Panc1 (cell line): ENCODE measurements at regions not wholly inside any gene's neighbourhood (a gene's known extent, or its start where the extent isn't known, plus 50 kb on each side); places are given as distances from the start of the nearest gene placed in this dataset.
A peak's percentile ranks its signal among the peaks of the same experiment; 100 is the strongest.
"Not testable (repeated sequence)": the region's sequence is repeated elsewhere in the genome, so short reads cannot be mapped to it uniquely, and the experiment has no call there.

Experiments used
- ATAC-seq: fragments of 200-7000 bp; cut with Tn5 transposase; 2 replicates; pipeline ENCODE4 v1.9.1; 2020; ENCODE audit warnings: mild to moderate bottlenecking, moderate library complexity
- BruUV-seq: library from RNA; stranded (reverse); fragments of 400-500 nt; replicated peaks from 2 replicates; lab custom pipeline; 2021; lab: Mats Ljungman, UMichigan
- CTCF ChIA-PET: fragments of 300-600 bp; sonication (Branson Sonifier 250); formaldehyde crosslinking; loops from one replicate; lab custom pipeline; 2022; ENCODE audit warnings: antibody characterized with exemption; lab: Charles Lee
- POLR2A ChIA-PET: fragments of 300-600 bp; sonication (Branson Sonifier 250); formaldehyde crosslinking; loops from one replicate; lab custom pipeline; 2022; ENCODE audit warnings: antibody characterized with exemption; lab: Charles Lee
- DNase-seq: peaks from one replicate; pipeline ENCODE4 v3.0.0-alpha.2; 2010; ENCODE audit warnings: low read depth, low spot score
- H3K27ac ChIP-seq: 2 replicates; pipeline ENCODE4 v1.5.1; 2011; ENCODE audit warnings: mild to moderate bottlenecking, low read length, inconsistent platforms
- H3K27me3 ChIP-seq: fragments of 200-500 bp; sonication (Bioruptor generic); 2 replicates; pipeline ENCODE4 v1.6.0; 2014; ENCODE audit warnings: low read length, inconsistent platforms; ENCODE audit not compliant: control insufficient read depth, insufficient read depth
- H3K36me3 ChIP-seq: fragments of 200-500 bp; sonication (Bioruptor generic); 2 replicates; pipeline ENCODE4 v1.5.1; 2014; ENCODE audit warnings: inconsistent platforms, mild to moderate bottlenecking, low read length, moderate library complexity; ENCODE audit not compliant: control insufficient read depth, insufficient read depth
- H3K4me1 ChIP-seq: 2 replicates; pipeline ENCODE4 v1.5.1; 2011; ENCODE audit warnings: inconsistent platforms, mild to moderate bottlenecking, low read length, moderate library complexity; ENCODE audit not compliant: control insufficient read depth, insufficient read depth
- H3K4me3 ChIP-seq, 2 experiments: 2 replicates each; pipeline ENCODE4 v1.5.1; 2011 to 2012; ENCODE audit warnings: low read depth in 2 of 2, low read length in 2 of 2, mild to moderate bottlenecking in 2 of 2, inconsistent platforms in 1 of 2, moderate library complexity in 1 of 2
- H3K9me3 ChIP-seq: fragments of 200-500 bp; sonication (Bioruptor generic); 2 replicates; pipeline ENCODE4 v1.5.1; 2014; ENCODE audit warnings: low read depth, mild to moderate bottlenecking, inconsistent platforms, low read length, moderate library complexity; ENCODE audit not compliant: control insufficient read depth, insufficient read depth
- in situ Hi-C: cut with HindIII; loops from 2 replicates; pipeline ENCODE4 v1.10.0; 2016; ENCODE audit warnings: low sequenced_read_pairs, low pct_unique_long_range_greater_than_20kb
- intact Hi-C: fragments of 100-400 bp; cut with micrococcal nuclease; formaldehyde crosslinking; loops from one replicate; pipeline ENCODE4 v1.10.0; 2022; ENCODE audit not compliant: unreplicated experiment

- DNase-seq, CTCF ChIA-PET, in situ Hi-C loops, H3K36me3 ChIP-seq, intact Hi-C loops, H3K27ac ChIP-seq, ATAC-seq, POLR2A ChIA-PET, H3K9me3 ChIP-seq, H3K4me1 ChIP-seq, H3K27me3 ChIP-seq, BruUV-seq, H3K4me3 ChIP-seq: not testable (repeated sequence)
These were observed 136.5 kb upstream of the PLGLB2 start for GRCh38 chr2:87611416-87611815.

- H3K36me3 ChIP-seq, H3K9me3 ChIP-seq, DNase-seq, intact Hi-C loops, in situ Hi-C loops, H3K27ac ChIP-seq, POLR2A ChIA-PET, H3K4me3 ChIP-seq, H3K27me3 ChIP-seq, BruUV-seq, ATAC-seq, H3K4me1 ChIP-seq, CTCF ChIA-PET: not testable (repeated sequence)
These were observed 135.9 kb upstream of the PLGLB2 start for GRCh38 chr2:87611956-87612355.

DNA sequence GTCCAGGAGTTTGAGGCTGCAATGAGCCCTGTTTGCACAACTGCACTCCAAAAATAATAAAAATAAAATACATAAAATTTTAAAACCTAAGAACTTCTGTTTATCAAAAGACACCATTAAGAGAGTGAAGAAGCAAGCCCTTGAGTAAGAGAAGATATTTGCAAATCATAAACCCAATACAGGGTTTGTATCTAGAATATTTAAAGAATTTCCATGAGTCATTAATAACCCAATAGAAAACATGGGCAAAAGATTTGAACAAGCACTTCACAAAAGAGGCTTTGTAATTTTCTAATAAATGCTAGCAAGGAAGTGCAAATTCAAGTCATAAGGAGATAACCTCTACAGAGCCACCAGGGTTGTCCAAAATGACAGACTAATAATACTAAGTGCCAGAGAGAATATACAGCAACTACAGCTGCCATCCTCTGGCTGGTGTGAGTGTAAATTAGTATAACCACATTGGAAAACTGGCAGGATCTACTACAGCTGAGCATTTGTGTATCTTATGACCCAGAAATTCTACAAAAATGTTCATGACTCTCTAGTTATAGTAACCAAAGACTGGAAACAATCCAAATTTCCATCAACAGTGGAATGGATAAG is 133.0 kb upstream of the PLGLB2 start:
- H3K4me1 ChIP-seq, POLR2A ChIA-PET, in situ Hi-C loops, H3K36me3 ChIP-seq, H3K27me3 ChIP-seq, intact Hi-C loops, H3K27ac ChIP-seq, H3K4me3 ChIP-seq, DNase-seq, H3K9me3 ChIP-seq, ATAC-seq, CTCF ChIA-PET: not testable (repeated sequence)
- BruUV-seq = TSS peak; percentile 88

DNA sequence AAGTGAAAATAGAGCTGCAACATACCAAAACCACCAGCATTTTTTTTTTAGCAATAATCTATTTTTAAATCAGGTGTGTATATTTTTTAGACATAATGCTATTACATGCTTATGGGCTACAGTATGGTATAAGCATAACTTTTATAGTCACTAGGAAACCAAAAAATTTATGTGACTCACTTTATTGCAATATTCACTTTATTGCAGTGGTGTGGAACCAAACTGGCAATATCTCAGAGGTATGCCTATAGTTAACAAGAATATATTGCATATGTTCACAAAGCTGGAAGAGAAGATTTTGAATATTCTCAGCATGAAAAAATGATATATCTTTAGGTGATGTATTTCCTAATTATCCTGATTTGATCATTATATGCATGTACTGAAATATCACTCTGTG is 128.8 kb upstream of the PLGLB2 start:
- H3K9me3 ChIP-seq, CTCF ChIA-PET, H3K4me1 ChIP-seq, DNase-seq, BruUV-seq, POLR2A ChIA-PET, in situ Hi-C loops, intact Hi-C loops, H3K27me3 ChIP-seq, H3K4me3 ChIP-seq, H3K36me3 ChIP-seq, H3K27ac ChIP-seq, ATAC-seq: not testable (repeated sequence)

DNA sequence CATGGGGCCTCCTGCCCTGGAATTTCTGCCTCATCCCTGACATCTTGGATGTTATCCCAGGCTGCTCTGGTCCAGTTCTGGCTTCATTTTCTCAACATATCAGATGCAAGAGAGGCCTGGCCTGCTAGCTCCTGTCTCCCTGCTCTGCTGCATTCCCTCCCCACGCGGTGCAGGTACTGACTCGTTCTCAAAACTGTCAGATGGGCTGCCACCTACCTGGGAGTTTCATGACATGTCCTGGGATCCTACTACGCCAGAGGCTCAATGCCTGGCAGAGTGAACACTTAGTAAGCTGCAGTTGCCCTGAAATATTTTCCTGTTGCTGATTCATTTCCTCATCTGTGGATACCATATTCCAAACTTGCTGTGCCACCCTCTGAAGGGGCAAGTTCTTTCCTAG is 126.7 kb upstream of the PLGLB2 start:
- H3K36me3 ChIP-seq, intact Hi-C loops, ATAC-seq, H3K4me1 ChIP-seq, BruUV-seq, in situ Hi-C loops, POLR2A ChIA-PET, CTCF ChIA-PET, H3K27me3 ChIP-seq, H3K9me3 ChIP-seq, H3K4me3 ChIP-seq, H3K27ac ChIP-seq, DNase-seq: not testable (repeated sequence)

- H3K4me3 ChIP-seq, BruUV-seq, DNase-seq, POLR2A ChIA-PET, H3K27ac ChIP-seq, ATAC-seq, H3K4me1 ChIP-seq, H3K36me3 ChIP-seq, intact Hi-C loops, H3K9me3 ChIP-seq, H3K27me3 ChIP-seq, CTCF ChIA-PET, in situ Hi-C loops: not testable (repeated sequence)
These were observed 125.2 kb upstream of the PLGLB2 start for GRCh38 chr2:87622720-87623119.

DNA sequence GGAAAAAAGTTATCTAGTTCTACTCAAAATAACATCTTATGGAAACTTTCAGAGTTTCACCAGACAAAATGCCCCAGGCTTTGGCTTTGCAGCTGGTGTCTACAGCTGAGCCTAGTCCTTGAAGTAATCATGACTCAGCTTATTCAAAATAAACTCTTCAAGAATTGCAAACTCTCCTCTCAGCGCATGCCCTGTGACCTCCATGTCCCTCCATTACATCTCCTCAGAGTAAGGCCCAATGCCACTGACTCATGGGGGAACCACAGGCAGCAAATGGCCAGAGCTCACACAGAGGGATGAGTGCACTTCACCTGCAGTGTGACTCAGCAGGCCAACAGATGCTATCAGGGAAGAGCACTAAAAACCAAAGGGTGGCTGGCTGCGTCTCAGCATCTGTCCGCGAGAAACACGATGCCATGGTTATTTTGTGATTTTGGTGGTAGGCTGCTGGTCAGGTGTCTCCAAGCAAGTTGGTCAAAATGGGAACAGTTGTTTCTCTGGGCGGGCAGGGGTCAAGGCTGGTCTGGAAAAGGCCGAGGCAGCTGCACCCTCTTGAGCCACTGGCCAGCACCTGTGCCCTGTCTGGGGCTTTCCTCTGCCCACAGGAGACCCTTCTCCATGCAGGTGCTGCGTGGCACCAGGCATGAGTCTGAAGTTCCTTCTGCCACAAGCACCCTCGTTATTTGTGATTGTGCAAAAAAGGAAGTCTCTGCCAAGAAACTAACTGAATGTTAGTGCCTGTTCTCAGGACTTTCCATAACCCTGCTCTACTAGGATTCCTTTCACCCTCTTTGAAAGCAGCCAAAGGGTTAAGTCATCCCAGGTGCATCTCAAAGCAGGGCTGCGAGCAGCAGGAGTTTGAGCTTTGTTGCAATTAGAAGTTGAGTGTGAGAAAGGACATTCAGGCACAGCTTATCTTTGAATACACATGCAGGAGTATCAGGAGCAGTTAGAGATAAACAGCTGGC is 118.1 kb upstream of the PLGLB2 start:
- ATAC-seq (peak; percentile 95), DNase-seq (peak; percentile 24)
- H3K4me1 ChIP-seq, H3K36me3 ChIP-seq, intact Hi-C loops, in situ Hi-C loops, H3K27ac ChIP-seq, CTCF ChIA-PET, H3K9me3 ChIP-seq, H3K4me3 ChIP-seq, BruUV-seq, POLR2A ChIA-PET, H3K27me3 ChIP-seq: not testable (repeated sequence)
